NT2/D1 (cell line): ENCODE measurements at regions not wholly inside any gene's neighbourhood (a gene's known extent, or its start where the extent isn't known, plus 50 kb on each side); places are given as distances from the start of the nearest gene placed in this dataset.
A peak's percentile ranks its signal among the peaks of the same experiment; 100 is the strongest.

ENCODE experiments used
- DNase-seq: peaks from one replicate; pipeline ENCODE4 v3.0.0-alpha.2; 2011; ENCODE audit warnings: low read depth, low spot score
- H3K27me3 ChIP-seq: 2 replicates; pipeline ENCODE4 v1.6.0; 2011; ENCODE audit warnings: mild to moderate bottlenecking; ENCODE audit not compliant: insufficient read length, insufficient read depth
- H3K36me3 ChIP-seq: 2 replicates; pipeline ENCODE4 v1.6.1; 2011; ENCODE audit warnings: mild to moderate bottlenecking, low read length, mixed read lengths; ENCODE audit not compliant: insufficient read depth, insufficient read length
- H3K4me1 ChIP-seq: 2 replicates; pipeline ENCODE4 v1.5.1; 2011; ENCODE audit not compliant: insufficient read depth, insufficient read length
- H3K4me3 ChIP-seq: 2 replicates; pipeline ENCODE4 v1.5.1; 2011; ENCODE audit warnings: low read depth; ENCODE audit not compliant: insufficient read length
- H3K9ac ChIP-seq: 2 replicates; pipeline ENCODE4 v1.6.0; 2011; ENCODE audit warnings: low read depth; ENCODE audit not compliant: insufficient read length
- H3K9me3 ChIP-seq: 2 replicates; pipeline ENCODE4 v1.5.1; 2011; ENCODE audit warnings: mild to moderate bottlenecking, low read length; ENCODE audit not compliant: insufficient read depth
- SUZ12 ChIP-seq: IDR thresholded peaks from 2 replicates; pipeline ENCODE4 v1.6.1; 2011; ENCODE audit not compliant: insufficient read length, insufficient read depth; ENCODE audit errors: extremely low read depth
- YY1 ChIP-seq: IDR thresholded peaks from 2 replicates; pipeline ENCODE4 v1.6.1; 2011; ENCODE audit not compliant: insufficient read length, insufficient read depth
- ZNF274 ChIP-seq: IDR thresholded peaks from 2 replicates; pipeline ENCODE4 v1.6.1; 2011; ENCODE audit warnings: mild to moderate bottlenecking, low read depth, low read length

GRCh38 chr4:175386776-175387507, 425.1 kb downstream of the GPM6A start:
- peaks cover 7% of the 10 kb centered on the region for H3K4me1 ChIP-seq
- H3K9ac ChIP-seq = no peak overlapping the region
- H3K9me3 ChIP-seq = no peaks in the 10 kb centered on the region
- peak; percentile 36 for DNase-seq
- H3K36me3 ChIP-seq = no peaks in the 10 kb centered on the region
- H3K27me3 ChIP-seq = no peaks in the 10 kb centered on the region
- no peak overlapping the region for H3K4me3 ChIP-seq
- TF ChIP-seq ZNF274 (no peak), YY1 (no peak), SUZ12 (no peak)

DNA sequence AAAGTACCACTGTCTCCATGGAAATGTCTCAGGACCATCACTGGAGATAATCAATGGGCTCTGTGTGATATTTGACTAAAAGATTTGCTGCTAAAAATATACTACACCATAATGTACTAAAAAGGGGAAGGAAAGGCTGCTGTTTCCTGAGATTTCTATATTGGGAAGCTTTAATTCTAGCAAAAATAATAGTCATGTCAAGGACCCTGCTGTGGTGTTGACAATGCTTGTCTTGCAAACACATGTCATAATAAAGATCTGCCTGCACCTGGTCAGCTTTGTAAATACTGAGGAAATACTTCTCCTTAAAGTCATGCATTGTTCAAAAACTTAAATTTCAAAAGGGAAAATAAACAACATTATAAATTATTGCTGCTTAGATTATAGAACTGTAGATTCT, 417.9 kb downstream of the GPM6A start:
- H3K4me3 ChIP-seq = no peak overlapping the region
- TF ChIP-seq ZNF274 (no peak), YY1 (no peak), SUZ12 (no peak)
- H3K27me3 ChIP-seq = no peaks in the 10 kb centered on the region
- H3K4me1 ChIP-seq = no peaks in the 10 kb centered on the region
- no peak overlapping the region for H3K9ac ChIP-seq
- DNase-seq = no peak
- H3K36me3 ChIP-seq = no peaks in the 10 kb centered on the region
- H3K9me3 ChIP-seq = no peaks in the 10 kb centered on the region

DNA sequence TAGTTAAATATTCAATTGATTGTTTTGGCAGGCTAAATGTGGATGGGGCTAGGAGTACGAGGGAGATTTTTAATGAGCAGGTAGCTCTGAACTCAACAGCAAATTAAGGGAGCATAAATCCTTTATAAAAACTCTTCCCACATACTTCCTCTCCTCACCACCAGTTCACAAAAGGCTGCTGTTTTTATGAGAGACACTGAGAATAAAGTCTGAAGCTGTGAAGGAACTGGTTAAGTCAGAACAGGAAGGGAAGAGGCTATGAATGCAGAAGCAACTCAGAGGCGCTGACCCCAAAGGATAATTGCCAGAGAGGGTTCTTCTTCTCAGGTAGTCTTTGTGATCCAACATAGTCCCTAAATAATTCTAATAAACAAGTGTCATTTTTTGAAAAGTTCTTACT, 406.1 kb downstream of the GPM6A start:
- DNase-seq = no peak
- Histone ChIP-seq H3K36me3 (no peaks in the 10 kb centered on the region), H3K9me3 (no peaks in the 10 kb centered on the region), H3K4me3 (no peak overlapping the region), H3K9ac (no peak overlapping the region), H3K27me3 (no peaks in the 10 kb centered on the region), H3K4me1 (no peaks in the 10 kb centered on the region)
- TF ChIP-seq ZNF274 (no peak), SUZ12 (no peak), YY1 (no peak)

GRCh38 chr4:175407926-175408325, 404.1 kb downstream of the GPM6A start:
- Histone ChIP-seq H3K27me3 (no peaks in the 10 kb centered on the region), H3K9ac (no peak overlapping the region), H3K36me3 (no peaks in the 10 kb centered on the region), H3K4me3 (no peak overlapping the region), H3K4me1 (no peaks in the 10 kb centered on the region), H3K9me3 (no peaks in the 10 kb centered on the region; the same call in 1 of the 2 replicates)
- no peak for DNase-seq
- no peak for TF ChIP-seq ZNF274
- no peak for TF ChIP-seq YY1
- TF ChIP-seq SUZ12 = no peak

- no peak for TF ChIP-seq YY1
- TF ChIP-seq SUZ12 = no peak
- TF ChIP-seq ZNF274 = no peak
Observed at GRCh38 chr4:175411251-175411650, 400.8 kb downstream of the GPM6A start.

GRCh38 chr4:175412161-175412560, 399.9 kb downstream of the GPM6A start:
- H3K9me3 ChIP-seq = peaks cover 7% of the 10 kb centered on the region; the same call in 1 of the 2 replicates
- H3K4me1 ChIP-seq = no peaks in the 10 kb centered on the region
- no peak for TF ChIP-seq SUZ12
- no peak for TF ChIP-seq YY1
- TF ChIP-seq ZNF274 = no peak
- H3K36me3 ChIP-seq = no peaks in the 10 kb centered on the region
- DNase-seq = no peak
- no peak overlapping the region for H3K9ac ChIP-seq
- H3K4me3 ChIP-seq = no peak overlapping the region
- no peaks in the 10 kb centered on the region for H3K27me3 ChIP-seq

More at GRCh38 chr4:175411251-175411650, 400.8 kb downstream of the GPM6A start:
- Histone ChIP-seq H3K9me3 (peaks cover 7% of the 10 kb centered on the region; the same call in 1 of the 2 replicates), H3K36me3 (no peaks in the 10 kb centered on the region), H3K4me3 (no peak overlapping the region), H3K27me3 (no peaks in the 10 kb centered on the region), H3K4me1 (no peaks in the 10 kb centered on the region), H3K9ac (no peak overlapping the region)
- no peak for DNase-seq

DNA sequence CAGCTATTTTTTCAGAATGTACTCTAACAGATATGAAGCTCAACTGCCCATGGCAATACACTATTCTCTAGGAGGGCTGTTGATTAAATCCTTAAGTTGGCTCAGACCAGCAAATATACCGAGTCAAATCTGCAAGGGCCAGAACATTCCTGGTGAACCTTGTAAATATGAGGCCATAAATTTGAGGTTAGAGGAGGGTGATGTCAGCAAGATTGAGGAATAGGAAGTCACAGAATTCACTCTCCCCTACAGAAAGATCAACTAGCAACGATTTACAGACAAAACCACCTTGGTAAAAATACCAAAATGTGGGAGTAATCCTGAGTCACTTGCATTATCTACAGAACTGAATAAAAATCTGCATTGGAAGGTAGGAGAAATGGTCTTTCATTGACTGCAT, 399.3 kb downstream of the GPM6A start:
- no peaks in the 10 kb centered on the region for H3K36me3 ChIP-seq
- no peaks in the 10 kb centered on the region for H3K4me1 ChIP-seq
- peaks cover 7% of the 10 kb centered on the region; the same call in 1 of the 2 replicates for H3K9me3 ChIP-seq
- H3K9ac ChIP-seq = no peak overlapping the region
- H3K4me3 ChIP-seq = no peak overlapping the region
- TF ChIP-seq YY1 = no peak
- no peak for TF ChIP-seq ZNF274
- TF ChIP-seq SUZ12 = no peak
- DNase-seq = no peak
- no peaks in the 10 kb centered on the region for H3K27me3 ChIP-seq
